HCT116 (cell line): ENCODE measurements at regions not wholly inside any gene's neighbourhood (a gene's known extent, or its start where the extent isn't known, plus 50 kb on each side); places are given as distances from the start of the nearest gene placed in this dataset.

ENCODE experiments used
- ATAC-seq: fragments of 200-7000 bp; cut with Tn5 transposase; 2 replicates; pipeline ENCODE4 v1.9.1; 2020; ENCODE audit warnings: mild to moderate bottlenecking, moderate library complexity
- BruUV-seq: library from RNA; stranded (reverse); fragments of 400-500 nt; replicated peaks from 2 replicates; lab custom pipeline; 2021; lab: Mats Ljungman, UMichigan
- CTCF ChIA-PET: fragments of 300-600 bp; sonication (Branson Sonifier 250); formaldehyde crosslinking; loops from one replicate; lab custom pipeline; 2021; ENCODE audit warnings: antibody characterized with exemption; lab: Charles Lee
- POLR2A ChIA-PET: fragments of 300-600, 350-600 bp; sonication (Branson Sonifier 250); formaldehyde crosslinking; loops from one replicate; lab custom pipeline; 2021; ENCODE audit warnings: antibody characterized with exemption; lab: Charles Lee
- RAD21 ChIA-PET, 2 experiments: fragments of 300-600 bp; sonication (Branson Sonifier 250); formaldehyde crosslinking; loops; one replicate each; lab custom pipeline; 2023; ENCODE audit warnings: low total read pairs in 2 of 2; ENCODE audit not compliant: uncharacterized antibody in 2 of 2, unreplicated experiment in 2 of 2, low non-redundant PET in 1 of 2; lab: Charles Lee
- DNase-seq: peaks from one replicate; pipeline ENCODE4 v3.0.0-alpha.2; 2010; ENCODE audit warnings: low read depth, low spot score
- H2AFZ ChIP-seq: fragments of 200-600 bp; shearing (Covaris generic), sonication (generic); 2 replicates; pipeline ENCODE4 v1.6.1; 2017; ENCODE audit warnings: low read depth, mixed run types, mixed read lengths, antibody characterized with exemption, low read length; ENCODE audit not compliant: poor library complexity, severe bottlenecking
- H3K27ac ChIP-seq: 2 replicates; pipeline ENCODE4 v1.5.1; 2012; ENCODE audit warnings: low read depth, low read length
- H3K27me3 ChIP-seq: fragments of 200-600 bp; sonication (generic); 2 replicates; pipeline ENCODE4 v1.6.1; 2016; ENCODE audit warnings: mixed run types, low read length, mixed read lengths; ENCODE audit not compliant: insufficient read depth
- H3K36me3 ChIP-seq, 2 experiments: fragments of 200-500 bp in 1 of 2; fragments of 200-600 bp in 1 of 2; sonication (Bioruptor generic) in 1 of 2; sonication (generic) in 1 of 2; 2 replicates each; pipeline versions ENCODE4 v1.5.1 to v1.6.1; 2014 to 2016; ENCODE audit warnings: low read length in 2 of 2, inconsistent platforms in 1 of 2, mixed read lengths in 1 of 2, mixed run types in 1 of 2; ENCODE audit not compliant: insufficient read depth in 2 of 2, control insufficient read depth in 1 of 2
- H3K4me1 ChIP-seq, 2 experiments: fragments of 200-600 bp in 1 of 2; sonication (generic) in 1 of 2; 2 replicates each; pipeline versions ENCODE4 v1.5.1 to v1.6.1; 2012 to 2017; ENCODE audit warnings: low read length in 2 of 2, inconsistent platforms in 1 of 2, mild to moderate bottlenecking in 1 of 2, mixed read lengths in 1 of 2, mixed run types in 1 of 2, moderate library complexity in 1 of 2; ENCODE audit not compliant: insufficient read depth in 2 of 2, control insufficient read depth in 1 of 2
- H3K4me2 ChIP-seq: fragments of 200-600 bp; sonication (generic); 2 replicates; pipeline ENCODE4 v1.6.1; 2017; ENCODE audit warnings: mixed run types, low read length, mixed read lengths
- H3K4me3 ChIP-seq, 2 experiments: fragments of 200-600 bp in 1 of 2; sonication (generic) in 1 of 2; replicated peaks in 1 of 2; 2 replicates each; pipeline ENCODE4 v1.5.1; 2011 to 2016; ENCODE audit warnings: low read length in 2 of 2, control low read depth in 1 of 2, low read depth in 1 of 2, mild to moderate bottlenecking in 1 of 2, mixed read lengths in 1 of 2, mixed run types in 1 of 2
- H3K79me2 ChIP-seq: fragments of 200-600 bp; sonication (generic); 2 replicates; pipeline ENCODE4 v1.6.1; 2017; ENCODE audit warnings: mild to moderate bottlenecking, mixed run types, low read length, moderate library complexity, mixed read lengths; ENCODE audit not compliant: insufficient read depth
- H3K9ac ChIP-seq: fragments of 200-600 bp; sonication (generic); 2 replicates; pipeline ENCODE4 v1.6.1; 2016; ENCODE audit warnings: low read length, mixed read lengths
- H3K9me2 ChIP-seq: fragments of 200-600 bp; sonication (generic), shearing (Covaris generic); 2 replicates; pipeline ENCODE4 v1.6.1; 2017; ENCODE audit warnings: mixed run types, mild to moderate bottlenecking, moderate library complexity; ENCODE audit not compliant: insufficient read depth
- H3K9me3 ChIP-seq, 2 experiments: fragments of 200-500 bp in 1 of 2; fragments of 200-600 bp in 1 of 2; sonication (Bioruptor generic) in 1 of 2; sonication (generic) in 1 of 2; 2 replicates each; pipeline ENCODE4 v1.6.1; 2014 to 2017; ENCODE audit warnings: low read length in 2 of 2, mixed read lengths in 2 of 2, inconsistent platforms in 1 of 2, low read depth in 1 of 2, mild to moderate bottlenecking in 1 of 2, mixed run types in 1 of 2, moderate library complexity in 1 of 2; ENCODE audit not compliant: control insufficient read depth in 1 of 2, insufficient read depth in 1 of 2
- H4K20me1 ChIP-seq: fragments of 200-600 bp; sonication (generic), shearing (Covaris generic); 2 replicates; pipeline ENCODE4 v1.6.1; 2017; ENCODE audit warnings: mixed run types, mild to moderate bottlenecking, moderate library complexity; ENCODE audit not compliant: insufficient read depth
- CBX3 ChIP-seq: IDR thresholded peaks from 2 replicates; pipeline ENCODE4 v1.6.1; 2012; ENCODE audit warnings: low read depth
- CEBPB ChIP-seq: IDR thresholded peaks from 2 replicates; pipeline ENCODE4 v1.6.1; 2012; ENCODE audit warnings: low read depth
- EGR1 ChIP-seq: IDR thresholded peaks from 2 replicates; pipeline ENCODE4 v1.6.1; 2012; ENCODE audit warnings: low read depth
- ELF1 ChIP-seq: IDR thresholded peaks from 2 replicates; pipeline ENCODE4 v1.6.1; 2012; ENCODE audit warnings: low read depth, borderline replicate concordance
- EZH2 ChIP-seq: fragments of 200-600 bp; sonication (generic); IDR thresholded peaks from 2 replicates; pipeline ENCODE4 v1.6.1; 2017; ENCODE audit warnings: antibody characterized with exemption, mixed run types
- FOSL1 ChIP-seq: IDR thresholded peaks from 2 replicates; pipeline ENCODE4 v1.6.1; 2012; ENCODE audit warnings: low read depth
- POLR2AphosphoS5 ChIP-seq: IDR thresholded peaks from 2 replicates; pipeline ENCODE4 v1.6.1; 2011; ENCODE audit warnings: mild to moderate bottlenecking, low read depth, low read length, moderate library complexity
- SIN3A ChIP-seq: IDR thresholded peaks from 2 replicates; pipeline ENCODE4 v1.6.1; 2012; ENCODE audit warnings: low read depth
- TCF7L2 ChIP-seq: IDR thresholded peaks from 2 replicates; pipeline ENCODE4 v1.7.0; 2011; ENCODE audit warnings: borderline replicate concordance, inconsistent platforms; ENCODE audit not compliant: insufficient read depth, insufficient read length; ENCODE audit errors: extremely low read depth
- YY1 ChIP-seq: IDR thresholded peaks from 2 replicates; pipeline ENCODE4 v1.6.1; 2011; ENCODE audit warnings: low read length, low read depth, moderate library complexity, mild to moderate bottlenecking; ENCODE audit not compliant: insufficient replicate concordance; ENCODE audit errors: extremely low read depth
- intact Hi-C: fragments of 100-400 bp; cut with micrococcal nuclease; formaldehyde crosslinking; loops from 2 replicates; pipeline ENCODE4 v1.10.0; 2022
- TF ChIP-seq, protein P1 (sequence below), 3 experiments: fragments of 200-600 bp in 1 of 3; sonication (generic) in 1 of 3; IDR thresholded peaks in 2 of 3; conservative IDR thresholded peaks in 1 of 3; 2 replicates each; pipeline ENCODE4 v1.5.1; 2012 to 2017; ENCODE audit warnings: low read depth in 2 of 3, low read length in 2 of 3, antibody characterized with exemption in 1 of 3, borderline replicate concordance in 1 of 3, control low read depth in 1 of 3, mild to moderate bottlenecking in 1 of 3, mixed read lengths in 1 of 3, mixed run types in 1 of 3, moderate library complexity in 1 of 3; ENCODE audit not compliant: insufficient read depth in 1 of 3

DNA sequence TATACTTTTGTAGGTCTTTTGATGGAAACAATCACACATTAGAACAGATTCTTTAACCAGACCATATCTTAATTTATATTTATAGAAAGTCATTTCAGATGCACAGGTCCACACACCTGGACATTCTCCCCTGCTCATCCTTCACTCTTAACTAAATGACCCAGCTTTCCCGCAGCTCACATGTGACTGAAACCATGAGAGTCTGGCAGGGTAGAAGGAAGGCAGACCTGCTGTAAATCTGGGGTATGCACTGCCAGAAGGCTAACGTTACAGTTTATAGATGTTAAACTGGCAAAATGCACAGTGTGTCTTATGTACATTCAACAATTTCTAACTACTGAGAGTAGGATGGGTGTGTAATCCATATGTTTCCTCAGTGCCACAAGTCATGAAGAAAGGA lies 359.5 kb upstream of the SPTLC3 start:
- Histone ChIP-seq H3K9me3 (peaks cover 19 to 34% of the 10 kb centered on the region in 2 experiments; a peak in 2 of 4 replicates), H2AFZ (no peak overlapping the region), H4K20me1 (no peaks in the 10 kb centered on the region), H3K27ac (no peak overlapping the region), H3K4me3 (no peak overlapping the region), H3K36me3 (no peaks in the 10 kb centered on the region), H3K27me3 (no peaks in the 10 kb centered on the region), H3K79me2 (no peaks in the 10 kb centered on the region), H3K4me1 (no peaks in the 10 kb centered on the region), H3K9ac (no peak overlapping the region), H3K9me2 (no peaks in the 10 kb centered on the region), H3K4me2 (no peak overlapping the region)
- BruUV-seq = no TSS peak
- ChIA-PET RAD21 (no interaction called here), POLR2A (no interaction called here), CTCF (no interaction called here)
- intact Hi-C loops = no loop called here
- ATAC-seq = no peak
- no peak for DNase-seq
- TF ChIP-seq TCF7L2 (no peak), CEBPB (no peak), CBX3 (no peak), YY1 (no peak), POLR2AphosphoS5 (no peak), EGR1 (no peak), ELF1 (no peak), FOSL1 (no peak), SIN3A (no peak), EZH2 (no peak)
- TF ChIP-seq, protein P1, sequence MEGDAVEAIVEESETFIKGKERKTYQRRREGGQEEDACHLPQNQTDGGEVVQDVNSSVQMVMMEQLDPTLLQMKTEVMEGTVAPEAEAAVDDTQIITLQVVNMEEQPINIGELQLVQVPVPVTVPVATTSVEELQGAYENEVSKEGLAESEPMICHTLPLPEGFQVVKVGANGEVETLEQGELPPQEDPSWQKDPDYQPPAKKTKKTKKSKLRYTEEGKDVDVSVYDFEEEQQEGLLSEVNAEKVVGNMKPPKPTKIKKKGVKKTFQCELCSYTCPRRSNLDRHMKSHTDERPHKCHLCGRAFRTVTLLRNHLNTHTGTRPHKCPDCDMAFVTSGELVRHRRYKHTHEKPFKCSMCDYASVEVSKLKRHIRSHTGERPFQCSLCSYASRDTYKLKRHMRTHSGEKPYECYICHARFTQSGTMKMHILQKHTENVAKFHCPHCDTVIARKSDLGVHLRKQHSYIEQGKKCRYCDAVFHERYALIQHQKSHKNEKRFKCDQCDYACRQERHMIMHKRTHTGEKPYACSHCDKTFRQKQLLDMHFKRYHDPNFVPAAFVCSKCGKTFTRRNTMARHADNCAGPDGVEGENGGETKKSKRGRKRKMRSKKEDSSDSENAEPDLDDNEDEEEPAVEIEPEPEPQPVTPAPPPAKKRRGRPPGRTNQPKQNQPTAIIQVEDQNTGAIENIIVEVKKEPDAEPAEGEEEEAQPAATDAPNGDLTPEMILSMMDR (IDR thresholded peaks at IDR 0.05 in 2 of 3, conservative IDR thresholded peaks at IDR 0.05 in 1 of 3; ENCODE audit: borderline replicate concordance in 1 of 3, insufficient read depth in 1 of 3, low read depth in 2 of 3, low read length in 2 of 3) = no peak
